GM23338 (cell line): ENCODE measurements at regions not wholly inside any gene's neighbourhood (a gene's known extent, or its start where the extent isn't known, plus 50 kb on each side); places are given as distances from the start of the nearest gene placed in this dataset.

Source experiments
- ATAC-seq: fragments of 200-7000 bp; cut with Tn5 transposase; 3 replicates; pipeline ENCODE4 v1.9.1; 2020
- DNase-seq: peaks from one replicate; pipeline ENCODE4 v3.0.0-alpha.2; 2015; ENCODE audit warnings: low spot score
- H2AFZ ChIP-seq: fragments of 200-600 bp; sonication (generic); 2 replicates; pipeline ENCODE4 v1.8.0; 2016; ENCODE audit warnings: antibody characterized with exemption, mild to moderate bottlenecking, moderate library complexity
- H3F3A ChIP-seq: fragments of 200-600 bp; sonication (generic); replicated peaks from 2 replicates; pipeline ENCODE4 v1.8.0; 2017; ENCODE audit warnings: antibody characterized with exemption, mixed run types, low read depth
- H3K27ac ChIP-seq: fragments of 200-600 bp; sonication (generic); 2 replicates; pipeline ENCODE4 v1.6.1; 2016; ENCODE audit warnings: low read depth
- H3K27me3 ChIP-seq: fragments of 200-600 bp; sonication (generic); 2 replicates; pipeline ENCODE4 v1.8.0; 2016; ENCODE audit warnings: mild to moderate bottlenecking, mixed run types, moderate library complexity; ENCODE audit not compliant: insufficient read depth
- H3K36me3 ChIP-seq: fragments of 200-600 bp; sonication (generic); 2 replicates; pipeline ENCODE4 v1.8.0; 2016; ENCODE audit warnings: mild to moderate bottlenecking; ENCODE audit not compliant: insufficient read depth
- H3K4me1 ChIP-seq: fragments of 200-600 bp; sonication (generic); 2 replicates; pipeline ENCODE4 v1.8.0; 2016; ENCODE audit warnings: mild to moderate bottlenecking, moderate library complexity; ENCODE audit not compliant: insufficient read depth
- H3K4me2 ChIP-seq: fragments of 200-600 bp; sonication (generic); 2 replicates; pipeline ENCODE4 v1.7.1; 2017; ENCODE audit warnings: mixed run types
- H3K4me3 ChIP-seq: fragments of 200-600 bp; sonication (generic); 2 replicates; pipeline ENCODE4 v1.6.1; 2016; ENCODE audit warnings: mixed run types
- H3K79me2 ChIP-seq: fragments of 200-600 bp; sonication (generic); replicated peaks from 2 replicates; pipeline ENCODE4 v1.8.0; 2017; ENCODE audit warnings: mild to moderate bottlenecking; ENCODE audit not compliant: insufficient read depth
- H3K9me2 ChIP-seq: fragments of 200-600 bp; sonication (generic); 2 replicates; pipeline ENCODE4 v1.8.0; 2017; ENCODE audit not compliant: insufficient read depth
- H4K20me1 ChIP-seq: fragments of 200-600 bp; sonication (generic); replicated peaks from 2 replicates; pipeline ENCODE4 v1.8.0; 2017; ENCODE audit warnings: mild to moderate bottlenecking; ENCODE audit not compliant: insufficient read depth
- H3K27ac Mint-ChIP-seq: 2 replicates; pipeline ENCODE4 v1.8.0; 2020; ENCODE audit warnings: inconsistent platforms, mild to moderate bottlenecking, moderate library complexity, mixed read lengths
- H3K27me3 Mint-ChIP-seq: 3 replicates; pipeline ENCODE4 v1.8.0; 2022; ENCODE audit warnings: low read depth, mild to moderate bottlenecking, moderate library complexity, mixed read lengths, inconsistent platforms; ENCODE audit not compliant: insufficient read depth, poor library complexity
- H3K36me3 Mint-ChIP-seq: 3 replicates; pipeline ENCODE4 v1.8.0; 2021; ENCODE audit warnings: low read depth, mild to moderate bottlenecking, inconsistent platforms, moderate library complexity, mixed read lengths
- H3K4me1 Mint-ChIP-seq: 3 replicates; pipeline ENCODE4 v1.8.0; 2020; ENCODE audit warnings: mild to moderate bottlenecking, inconsistent platforms, mixed read lengths
- H3K4me3 Mint-ChIP-seq: 3 replicates; pipeline ENCODE4 v1.8.0; 2021; ENCODE audit warnings: moderate library complexity, mild to moderate bottlenecking, inconsistent platforms, mixed read lengths
- H3K9me3 Mint-ChIP-seq: 3 replicates; pipeline ENCODE4 v1.8.0; 2020; ENCODE audit warnings: moderate library complexity, mild to moderate bottlenecking, inconsistent platforms, mixed read lengths
- CREB1 ChIP-seq: fragments of 250-450 bp; sonication (Bioruptor Pico); IDR thresholded peaks from 2 replicates; pipeline ENCODE4 v1.5.0; 2020; ENCODE audit warnings: low read depth, mild to moderate bottlenecking, moderate library complexity
- CTCF ChIP-seq, 2 experiments: fragments of 200-600 bp in 1 of 2; sonication (generic) in 1 of 2; conservative IDR thresholded peaks; 2 replicates each; pipeline versions ENCODE4 v1.5.1 to v1.6.1; 2016 to 2017; ENCODE audit warnings: antibody characterized with exemption in 2 of 2, low read depth in 2 of 2, mild to moderate bottlenecking in 2 of 2, moderate library complexity in 1 of 2
- EZH2 ChIP-seq: fragments of 200-600 bp; sonication (generic); IDR thresholded peaks from one replicate; pipeline ENCODE4 v1.8.0; 2017; ENCODE audit warnings: antibody characterized with exemption, mild to moderate bottlenecking, low read depth; ENCODE audit not compliant: unreplicated experiment
- EZH2phosphoT487 ChIP-seq: fragments of 200-600 bp; sonication (generic); IDR thresholded peaks from one replicate; pipeline ENCODE4 v1.8.1; 2018; ENCODE audit warnings: antibody characterized with exemption; ENCODE audit not compliant: unreplicated experiment
- JUNB ChIP-seq: IDR thresholded peaks from one replicate; pipeline ENCODE4 v1.6.1; 2016; ENCODE audit warnings: antibody characterized with exemption; ENCODE audit not compliant: unreplicated experiment
- NANOG ChIP-seq: IDR thresholded peaks from 2 replicates; pipeline ENCODE4 v1.6.1; 2016; ENCODE audit warnings: antibody characterized with exemption, borderline replicate concordance
- REST ChIP-seq: IDR thresholded peaks from one replicate; pipeline ENCODE4 v1.6.1; 2018; ENCODE audit warnings: antibody characterized with exemption; ENCODE audit not compliant: unreplicated experiment
- ZNF331 ChIP-seq: fragments of 250-450 bp; sonication (Bioruptor Pico); IDR thresholded peaks from 2 replicates; pipeline ENCODE4 v1.5.0; 2020; ENCODE audit warnings: low read depth, mild to moderate bottlenecking, moderate library complexity

- TF ChIP-seq CTCF (conservative IDR thresholded peaks at IDR 0.05; ENCODE audit: low read depth in 2 of 2) (no peak), EZH2 (no peak), EZH2phosphoT487 (no peak), ZNF331 (CRISPR knock-in tag) (no peak), JUNB (no peak), CREB1 (no peak)
Measured at GRCh38 chr11:109046284-109046992, 375.6 kb upstream of the C11orf87 start (continued).

GRCh38 chr11:109048098-109048497 lies 373.9 kb upstream of the C11orf87 start:
- no peak overlapping the region for H3K27ac Mint-ChIP-seq
- ATAC-seq (no peak), DNase-seq (no peak)
- H3K79me2 ChIP-seq: no peaks in the 10 kb centered on the region
- H3K4me3 ChIP-seq: no peak overlapping the region
- TF ChIP-seq CTCF (conservative IDR thresholded peaks at IDR 0.05; ENCODE audit: low read depth in 2 of 2) (no peak), REST (no peak), EZH2phosphoT487 (no peak), JUNB (no peak), NANOG (no peak), ZNF331 (CRISPR knock-in tag) (no peak)
- no peaks in the 10 kb centered on the region for H3F3A ChIP-seq
- no peak overlapping the region for H3K4me2 ChIP-seq
- no peak overlapping the region for H2AFZ ChIP-seq
- no peak overlapping the region for H3K27ac ChIP-seq
- no peaks in the 10 kb centered on the region for H3K9me2 ChIP-seq
- H4K20me1 ChIP-seq: no peaks in the 10 kb centered on the region
- H3K36me3 Mint-ChIP-seq: no peaks in the 10 kb centered on the region; the same call in 2 of the 3 replicates
- no peaks in the 10 kb centered on the region for H3K27me3 ChIP-seq
- H3K27me3 Mint-ChIP-seq: peaks cover under 1% of the 10 kb centered on the region
- H3K9me3 Mint-ChIP-seq: no peaks in the 10 kb centered on the region
- peaks cover 9% of the 10 kb centered on the region for H3K4me1 ChIP-seq
- H3K36me3 ChIP-seq: no peaks in the 10 kb centered on the region
- peaks cover 13% of the 10 kb centered on the region for H3K4me1 Mint-ChIP-seq
- H3K4me3 Mint-ChIP-seq: no peak overlapping the region
